Endothelial cell of hepatic sinusoid (primary cell): ENCODE measurements at regions not wholly inside any gene's neighbourhood (a gene's known extent, or its start where the extent isn't known, plus 50 kb on each side); places are given as distances from the start of the nearest gene placed in this dataset.

Source experiments
- in situ Hi-C: cut with HindIII; loops from 2 replicates; pipeline ENCODE4 v1.10.0; 2017; ENCODE audit warnings: low sequenced_read_pairs

DNA sequence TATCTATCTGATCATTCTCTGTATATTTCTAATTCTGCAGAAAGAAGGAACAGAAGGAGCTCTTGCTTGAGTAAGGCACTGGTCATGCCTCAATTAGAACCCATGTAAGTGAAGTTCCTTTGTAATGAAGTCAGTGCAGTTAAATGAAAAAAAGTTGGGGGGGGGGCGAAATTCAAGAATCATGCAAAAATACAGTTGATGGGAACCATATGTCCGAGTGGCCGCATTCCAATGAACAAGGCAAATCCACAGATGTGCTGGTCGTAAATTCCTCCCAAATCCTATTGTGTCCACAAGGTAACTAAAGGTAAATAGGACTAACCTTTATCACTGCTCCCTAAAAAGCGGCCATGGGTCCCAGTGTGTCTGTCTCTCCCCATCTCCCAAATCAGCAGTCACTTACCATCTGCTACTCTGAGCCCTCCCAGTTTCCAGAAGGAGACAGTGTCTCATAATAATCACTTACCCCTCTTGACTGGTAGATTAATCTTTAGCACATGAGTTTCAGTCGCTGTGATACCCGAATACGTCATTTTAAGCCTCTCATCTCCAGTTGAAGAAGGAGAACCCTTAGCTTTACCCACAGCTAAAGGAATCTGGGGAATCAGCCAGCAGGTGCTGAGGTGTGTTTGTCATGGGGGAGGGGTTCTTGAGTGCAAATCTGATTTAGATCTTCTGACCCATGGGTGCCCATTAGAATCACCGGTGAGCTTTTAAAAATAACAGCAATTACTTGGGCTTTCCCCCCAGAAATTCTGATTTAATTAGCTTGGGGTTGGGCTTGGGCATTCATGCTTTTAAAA, 56.3 kb upstream of the EPHB3 start:
- in situ Hi-C loops = no loop called here

- in situ Hi-C loops = no loop called here
These were observed 55.0 kb upstream of the EPHB3 start for GRCh38 chr3:184506561-184506991.

DNA sequence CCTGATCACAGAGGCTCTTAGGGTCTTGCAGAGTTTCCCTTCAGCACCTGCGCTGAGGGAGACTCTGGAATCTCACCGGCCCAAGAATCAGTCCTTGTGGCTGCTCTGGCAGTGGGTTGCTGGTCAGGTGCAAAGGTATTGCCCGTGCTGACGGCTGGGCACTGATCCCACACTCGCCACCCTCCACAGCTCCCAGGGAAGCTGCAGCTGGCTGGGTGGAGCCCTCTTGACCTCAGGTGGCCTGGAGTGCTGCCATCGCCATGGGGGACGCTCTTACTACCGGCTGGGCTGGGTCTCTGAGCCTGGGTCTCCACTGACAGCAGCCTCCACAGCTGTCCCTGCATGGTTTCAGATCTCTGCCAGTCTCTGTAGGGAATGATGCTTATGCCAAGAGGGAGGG, 52.6 kb upstream of the EPHB3 start:
- in situ Hi-C loops = no loop called here

- in situ Hi-C loops = no loop called here
These were observed 49.8 kb upstream of the EPHB3 start for GRCh38 chr3:184511741-184512140.
